Right lung (tissue), 2 donors: ENCODE measurements at regions not wholly inside any gene's neighbourhood (a gene's known extent, or its start where the extent isn't known, plus 50 kb on each side); places are given as distances from the start of the nearest gene placed in this dataset.
"Not testable (repeated sequence)": the region's sequence is repeated elsewhere in the genome, so short reads cannot be mapped to it uniquely, and the experiment has no call there.

Experiments
- DNase-seq, 2 donors: peaks; one replicate each; pipeline ENCODE4 v3.0.0-alpha.2; 2013

- no peak for DNase-seq
These were observed 96.7 kb upstream of the COPS8 start for GRCh38 chr2:236988690-236989624.

GRCh38 chr2:236990552-236990951 is 95.1 kb upstream of the COPS8 start:
- no peak for DNase-seq

- no peak for DNase-seq
These were observed 93.8 kb upstream of the COPS8 start for GRCh38 chr2:236991874-236992273.

- DNase-seq = no peak
These were observed 92.4 kb upstream of the COPS8 start for GRCh38 chr2:236993286-236993685.

GRCh38 chr2:236994361-236994760 is 91.3 kb upstream of the COPS8 start:
- DNase-seq = no peak

GRCh38 chr2:236997069-236997715 is 88.5 kb upstream of the COPS8 start:
- no peak for DNase-seq

GRCh38 chr2:236998236-236998635 is 87.5 kb upstream of the COPS8 start:
- no peak for DNase-seq

GRCh38 chr2:236998758-236999157 is 86.9 kb upstream of the COPS8 start:
- no peak for DNase-seq

- no peak for DNase-seq
These were observed 85.2 kb upstream of the COPS8 start for GRCh38 chr2:237000481-237000880.

- DNase-seq = not testable (repeated sequence)
These were observed 80.3 kb upstream of the COPS8 start for GRCh38 chr2:237005341-237005740.

GRCh38 chr2:237011206-237011795 is 74.4 kb upstream of the COPS8 start:
- no peak for DNase-seq

GRCh38 chr2:237012004-237012403 is 73.7 kb upstream of the COPS8 start:
- DNase-seq = no peak

GRCh38 chr2:237012577-237013267 is 73.0 kb upstream of the COPS8 start:
- DNase-seq = peak in 1 of 2 donors; percentile 54

- DNase-seq = no peak
These were observed 69.4 kb upstream of the COPS8 start for GRCh38 chr2:237016121-237016915.

GRCh38 chr2:237020090-237020489 is 65.6 kb upstream of the COPS8 start:
- no peak for DNase-seq

GRCh38 chr2:237022533-237022932 is 63.2 kb upstream of the COPS8 start:
- DNase-seq = no peak

GRCh38 chr2:237024255-237024654 is 61.4 kb upstream of the COPS8 start:
- DNase-seq = no peak

- no peak for DNase-seq
These were observed 60.4 kb upstream of the COPS8 start for GRCh38 chr2:237025090-237025865.

GRCh38 chr2:237026981-237027711 is 58.5 kb upstream of the COPS8 start:
- DNase-seq = peak; percentile 51 to 66

GRCh38 chr2:237027712-237028029 is 58.0 kb upstream of the COPS8 start:
- DNase-seq = no peak
